ENCODE measurements at regions not wholly inside any gene's neighbourhood (a gene's known extent, or its start where the extent isn't known, plus 50 kb on each side); places are given as distances from the start of the nearest gene placed in this dataset.

GRCh38 chr3:168884353-168884903 is 779.1 kb downstream of the MECOM start:
- DNase-seq, result no peak

- no peak for DNase-seq
Observed at GRCh38 chr3:168883145-168883544, 780.4 kb downstream of the MECOM start.

DNA sequence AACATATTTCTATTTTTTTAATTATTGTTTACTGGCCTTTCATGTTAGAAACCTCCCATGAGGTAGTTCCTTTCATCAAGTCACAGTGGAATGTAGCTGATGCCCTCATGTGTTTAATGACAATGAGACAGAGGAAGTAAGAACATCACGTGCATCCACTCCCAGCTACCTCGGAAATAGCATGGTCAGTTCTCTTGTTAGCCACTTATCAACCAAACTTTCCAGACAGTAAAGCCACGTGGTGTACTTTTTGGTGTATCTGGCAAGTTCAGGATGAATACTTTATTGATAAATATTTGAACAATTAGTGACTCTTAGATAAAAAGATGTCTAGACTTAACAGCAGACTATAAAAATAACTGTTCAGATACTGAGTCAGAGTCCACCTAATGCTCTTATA is 781.7 kb downstream of the MECOM start:
- no peak for DNase-seq

DNA sequence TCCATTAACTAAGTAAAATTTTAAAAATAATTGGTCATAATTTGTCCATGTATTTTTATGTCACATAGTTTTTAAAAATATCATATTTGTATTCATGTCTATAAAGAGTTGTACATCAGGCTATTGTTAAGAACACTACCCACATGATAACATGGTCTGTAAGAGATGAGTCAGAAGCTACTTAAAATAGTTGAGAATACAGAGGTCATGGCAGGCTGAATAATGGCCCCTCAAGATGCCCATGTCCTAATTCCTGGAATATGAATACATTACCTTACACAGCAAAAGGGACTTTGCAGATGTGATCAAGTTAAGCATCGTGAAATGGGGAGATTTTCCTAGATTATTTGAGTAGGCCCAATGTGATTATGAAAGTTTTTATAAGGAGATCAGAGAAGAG is 782.9 kb upstream of the GOLIM4 start:
- no peak for DNase-seq

- DNase-seq, result no peak
Observed at GRCh38 chr3:168877899-168878298, 782.2 kb upstream of the GOLIM4 start.

GRCh38 chr3:168876346-168877035 is 780.8 kb upstream of the GOLIM4 start:
- no peak for DNase-seq

DNA sequence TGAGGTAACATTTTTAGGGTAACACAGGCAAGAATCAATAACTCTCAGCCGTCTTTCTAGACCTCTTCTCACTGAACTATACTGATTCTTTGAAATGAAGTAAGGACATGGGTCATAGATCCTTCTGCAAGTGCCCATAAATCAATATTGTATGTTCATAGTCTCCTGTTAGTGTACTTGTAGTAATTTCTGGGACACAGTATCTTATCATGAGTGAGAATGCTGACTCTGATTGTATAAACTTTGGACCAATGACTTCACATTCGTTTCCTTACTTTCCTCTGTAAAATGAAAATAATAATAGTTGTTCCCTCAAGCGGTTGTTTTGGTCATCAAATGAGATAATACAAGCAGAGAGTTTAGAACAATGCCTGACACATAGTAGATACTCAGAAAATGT is 777.1 kb upstream of the GOLIM4 start:
- no peak for DNase-seq

DNA sequence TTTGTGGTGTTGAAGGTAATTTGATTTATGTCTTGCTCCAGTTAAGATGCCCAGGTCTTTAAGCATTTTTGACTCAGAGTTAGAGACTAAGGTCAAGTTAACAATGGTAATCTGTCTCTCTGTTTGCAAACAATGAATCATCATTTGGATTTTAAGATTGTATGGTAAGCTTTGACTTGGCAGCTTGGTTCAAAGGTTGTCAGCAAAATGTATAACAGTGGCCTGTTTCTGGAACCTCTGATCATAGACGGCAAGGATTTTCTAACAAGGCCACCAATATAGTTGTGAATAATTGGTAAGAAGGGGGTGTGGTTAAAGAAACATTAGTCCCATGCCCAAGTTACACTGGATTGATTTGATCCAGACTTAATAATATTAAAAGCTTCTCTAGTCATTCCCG is 775.2 kb upstream of the GOLIM4 start:
- no peak for DNase-seq

DNA sequence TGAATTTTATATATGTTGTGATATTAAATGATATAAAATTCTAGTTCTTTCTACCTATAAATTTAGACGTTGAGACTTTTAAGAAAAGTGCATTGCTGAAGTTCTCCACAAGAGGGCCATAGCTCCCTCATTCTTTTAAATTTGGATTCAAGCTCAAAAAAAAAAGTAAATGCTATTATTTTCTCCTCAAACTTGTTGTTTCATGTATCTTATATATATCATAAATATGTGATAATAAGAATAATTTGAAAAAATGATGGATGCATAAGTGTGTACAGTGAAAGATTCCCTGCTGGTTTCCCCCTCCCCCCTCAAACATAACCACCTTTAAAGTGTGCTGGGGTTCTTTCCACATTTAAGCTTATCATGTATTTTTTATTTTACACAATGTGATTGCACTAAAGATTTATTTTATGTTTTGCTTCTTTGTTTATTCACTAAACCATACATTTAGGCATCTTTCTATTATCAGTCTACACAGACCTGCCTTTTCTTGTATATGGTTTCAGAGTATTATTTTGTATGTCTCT is 769.4 kb upstream of the GOLIM4 start:
- no peak for DNase-seq

DNA sequence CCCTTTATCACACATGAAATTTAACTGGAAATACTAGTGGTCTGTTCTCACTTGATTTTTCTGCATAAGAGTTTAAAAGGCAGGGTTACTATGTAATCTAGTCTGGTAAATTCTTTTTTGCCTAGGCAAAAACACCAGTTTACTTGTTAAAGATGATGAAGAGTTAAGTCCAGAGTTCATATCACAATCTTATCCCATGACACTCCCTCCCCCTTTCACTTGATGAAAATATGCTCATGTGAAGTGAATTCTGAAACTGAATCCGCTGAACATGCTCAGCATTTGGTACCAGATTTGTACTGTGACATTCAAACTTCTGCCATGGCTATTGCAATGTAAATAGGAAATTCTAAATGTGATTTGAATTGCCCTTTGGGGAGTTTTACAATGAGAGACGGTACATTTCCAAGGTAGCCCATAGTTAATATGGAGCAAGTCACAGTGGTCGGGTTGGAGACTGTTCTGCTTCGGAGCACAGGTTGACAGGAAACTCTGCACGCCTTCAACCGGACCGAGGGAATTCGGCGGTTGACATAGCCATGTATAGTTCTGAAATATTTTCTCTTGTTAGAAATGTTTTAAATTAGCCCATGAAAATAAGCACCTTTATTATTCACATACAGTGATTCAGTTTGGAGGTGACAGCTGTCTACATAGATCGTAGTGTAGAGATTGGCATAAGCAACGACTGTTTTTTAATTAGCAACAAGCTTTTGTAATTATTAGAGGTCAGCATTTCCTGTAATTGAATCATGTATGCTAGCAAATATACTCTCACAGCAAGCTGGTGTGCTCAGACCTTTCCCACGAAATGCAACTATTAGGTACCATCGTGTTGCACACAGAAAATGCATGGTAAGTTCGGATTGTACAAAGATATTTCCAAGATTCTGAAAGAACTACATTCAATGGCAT is 768.6 kb upstream of the GOLIM4 start:
- DNase-seq, result no peak

DNA sequence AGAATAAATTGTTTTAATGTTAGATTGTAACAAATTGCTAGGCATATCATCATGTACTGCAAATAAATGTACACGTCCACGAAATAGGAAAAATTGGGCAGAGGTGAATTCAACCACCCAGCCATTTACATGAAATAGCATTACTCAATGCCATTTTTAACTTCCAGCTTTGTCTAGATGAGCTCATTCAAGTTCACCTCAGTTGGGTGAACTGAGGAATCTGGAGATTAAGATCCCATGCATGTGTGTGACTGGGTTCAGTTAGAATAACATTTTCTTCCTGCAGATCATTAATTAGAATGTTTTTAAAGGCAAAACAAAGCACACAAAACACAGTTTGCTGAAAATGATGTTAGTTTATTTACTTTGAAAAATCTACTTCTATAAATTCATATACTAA is 767.8 kb upstream of the GOLIM4 start:
- no peak for DNase-seq

DNA sequence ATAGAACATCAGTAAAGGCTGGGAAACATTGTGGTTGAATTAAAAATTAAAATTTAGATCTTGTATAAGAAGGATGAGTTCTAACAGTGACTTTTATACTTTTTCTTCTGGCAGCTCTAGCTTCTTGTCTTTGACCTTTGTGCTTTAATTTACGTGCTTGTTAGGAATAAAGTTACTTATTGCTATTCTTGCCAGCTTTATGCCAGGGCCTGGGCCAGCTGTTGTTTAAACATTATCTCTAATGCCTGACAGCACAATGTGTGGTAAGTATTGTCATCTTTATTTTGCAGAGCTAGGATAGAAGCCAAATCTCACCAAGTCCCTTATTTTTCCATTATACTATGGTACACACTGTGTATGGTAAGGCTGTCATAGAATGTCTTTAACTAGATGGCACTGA is 766.7 kb upstream of the GOLIM4 start:
- no peak for DNase-seq

DNA sequence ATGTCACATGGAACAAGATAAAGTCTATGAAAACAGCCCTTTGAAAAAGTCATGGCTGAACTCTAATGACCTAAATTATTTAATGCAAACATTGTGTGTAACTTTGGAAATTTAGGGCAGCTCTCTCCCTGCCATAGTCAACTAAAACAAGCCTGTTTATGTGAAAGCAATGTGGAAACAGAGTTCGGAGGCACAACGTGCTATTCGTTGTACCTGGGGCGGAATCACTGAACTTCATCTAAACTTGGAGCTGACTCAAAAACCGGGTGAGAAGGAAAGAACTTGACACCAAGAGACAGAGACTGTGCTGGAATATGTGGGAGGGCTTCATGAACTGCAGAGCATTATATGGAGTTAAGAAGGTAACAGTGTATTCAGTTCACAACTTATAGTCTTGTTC is 764.9 kb upstream of the GOLIM4 start:
- DNase-seq, result no peak

- DNase-seq, result no peak
Observed at GRCh38 chr3:168860028-168860427, 764.3 kb upstream of the GOLIM4 start.

GRCh38 chr3:168859574-168859973 is 763.9 kb upstream of the GOLIM4 start:
- no peak for DNase-seq

DNA sequence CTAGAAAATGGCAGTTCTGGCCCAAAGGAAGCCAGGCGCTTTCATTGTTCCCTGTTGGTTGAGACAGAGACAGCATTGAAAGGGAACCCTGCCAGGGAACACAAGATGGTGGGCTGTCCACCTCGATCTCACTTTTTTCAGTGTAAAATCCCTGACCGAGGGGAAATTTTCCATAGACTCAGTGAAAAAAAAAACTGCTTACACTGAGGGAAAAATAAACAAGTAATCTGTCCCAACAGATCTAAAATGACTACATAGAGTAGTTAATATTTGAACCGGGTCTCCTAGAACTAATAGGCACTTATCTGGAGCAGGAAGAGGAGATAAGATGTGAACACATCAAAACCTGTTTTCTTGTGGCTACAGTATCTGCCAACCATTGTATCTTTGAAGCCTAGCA is 763.4 kb upstream of the GOLIM4 start:
- no peak for DNase-seq

DNA sequence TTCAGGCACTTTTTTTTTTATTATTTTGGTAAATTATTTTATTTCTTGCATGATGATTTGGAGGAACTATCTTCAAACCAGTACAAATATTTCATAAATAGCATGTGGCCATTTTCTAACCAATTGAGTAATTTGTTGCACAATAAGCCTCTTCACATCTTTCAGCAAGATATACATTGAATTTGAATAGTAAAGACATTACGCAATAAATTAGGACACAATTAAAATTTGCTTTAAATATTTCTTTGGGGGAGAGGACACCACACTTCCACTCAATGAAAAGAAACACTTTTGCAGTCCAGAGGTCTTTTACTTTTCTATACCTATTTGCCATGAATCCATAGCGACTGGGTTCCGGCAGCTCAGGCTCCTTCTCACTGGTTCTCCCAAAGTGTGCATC is 762.6 kb upstream of the GOLIM4 start:
- DNase-seq, result no peak

- no peak for DNase-seq
Observed at GRCh38 chr3:168850109-168850508, 754.4 kb upstream of the GOLIM4 start.

GRCh38 chr3:168847291-168847883 is 751.7 kb upstream of the GOLIM4 start:
- DNase-seq, result no peak

GRCh38 chr3:168844894-168845482 is 749.3 kb upstream of the GOLIM4 start:
- DNase-seq, result no peak

- no peak for DNase-seq
Observed at GRCh38 chr3:168844472-168844871, 748.7 kb upstream of the GOLIM4 start.

GRCh38 chr3:168843481-168843880 is 747.8 kb upstream of the GOLIM4 start:
- DNase-seq, result no peak

DNA sequence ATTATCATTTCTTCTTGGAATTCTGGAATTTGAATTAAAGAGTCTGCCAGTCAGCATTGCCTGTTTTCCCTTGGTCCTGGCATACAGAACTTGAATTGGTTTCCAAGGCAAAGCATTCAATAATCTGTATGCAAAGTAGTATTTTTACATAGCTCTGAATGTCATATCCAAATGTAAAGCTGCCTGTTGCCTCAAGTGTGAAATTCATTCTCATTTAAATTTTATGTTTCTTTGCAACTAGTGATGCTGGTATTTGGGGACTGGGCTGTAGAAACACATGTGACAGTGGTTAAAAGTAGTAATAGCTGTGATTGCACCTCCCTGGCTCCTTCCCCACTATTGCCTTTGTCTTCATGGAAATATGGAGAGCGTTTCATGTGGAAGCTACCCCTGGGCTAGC is 743.9 kb upstream of the GOLIM4 start:
- DNase-seq, result no peak
